Germinal center (tissue), 1 donor: ENCODE measurements at regions not wholly inside any gene's neighbourhood (a gene's known extent, or its start where the extent isn't known, plus 50 kb on each side); places are given as distances from the start of the nearest gene placed in this dataset.

Experiments
- DNase-seq: peaks from one replicate; pipeline ENCODE4 v3.0.0; 2012; ENCODE audit warnings: mixed read lengths, low spot score

DNA sequence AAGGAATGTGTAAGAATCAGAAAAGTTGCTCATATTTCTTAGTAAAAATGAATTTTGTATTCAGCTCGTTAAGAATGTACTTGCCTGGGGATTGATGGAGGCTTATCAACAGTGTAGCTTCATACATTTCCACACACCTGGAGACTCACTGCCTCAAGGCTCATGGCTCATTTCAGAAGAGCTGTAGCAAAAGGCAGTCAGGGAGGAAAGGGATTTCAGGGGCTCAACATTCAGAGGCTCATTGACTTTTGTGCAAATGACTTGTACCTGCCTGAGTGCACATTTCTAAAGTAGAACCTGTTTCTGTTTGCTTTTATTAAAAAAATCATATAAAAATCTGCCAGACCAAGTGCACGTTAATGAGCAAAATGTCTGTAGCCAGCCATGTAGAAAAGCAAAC, 304.4 kb downstream of the KCNS3 start:
- DNase-seq, result no peak

DNA sequence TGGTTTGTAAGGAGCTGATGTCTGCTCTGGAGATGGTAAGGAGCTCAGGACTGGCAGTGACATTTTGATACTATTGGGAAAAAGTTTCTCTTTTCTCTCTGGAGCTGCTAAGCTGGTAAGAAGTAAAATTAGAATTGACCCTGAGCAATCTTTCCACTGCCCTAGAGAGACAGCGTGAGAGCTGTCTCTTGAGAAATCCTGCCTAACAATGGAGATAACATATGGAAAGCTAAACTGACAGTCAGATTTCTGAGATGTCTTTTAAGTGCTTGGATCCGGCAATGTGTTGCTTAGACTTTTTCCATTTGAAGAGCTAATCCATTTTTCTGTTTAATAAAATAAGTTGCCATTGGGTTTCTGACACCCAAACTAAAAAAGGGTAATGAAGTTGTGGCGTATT, 302.4 kb downstream of the KCNS3 start:
- no peak for DNase-seq

DNA sequence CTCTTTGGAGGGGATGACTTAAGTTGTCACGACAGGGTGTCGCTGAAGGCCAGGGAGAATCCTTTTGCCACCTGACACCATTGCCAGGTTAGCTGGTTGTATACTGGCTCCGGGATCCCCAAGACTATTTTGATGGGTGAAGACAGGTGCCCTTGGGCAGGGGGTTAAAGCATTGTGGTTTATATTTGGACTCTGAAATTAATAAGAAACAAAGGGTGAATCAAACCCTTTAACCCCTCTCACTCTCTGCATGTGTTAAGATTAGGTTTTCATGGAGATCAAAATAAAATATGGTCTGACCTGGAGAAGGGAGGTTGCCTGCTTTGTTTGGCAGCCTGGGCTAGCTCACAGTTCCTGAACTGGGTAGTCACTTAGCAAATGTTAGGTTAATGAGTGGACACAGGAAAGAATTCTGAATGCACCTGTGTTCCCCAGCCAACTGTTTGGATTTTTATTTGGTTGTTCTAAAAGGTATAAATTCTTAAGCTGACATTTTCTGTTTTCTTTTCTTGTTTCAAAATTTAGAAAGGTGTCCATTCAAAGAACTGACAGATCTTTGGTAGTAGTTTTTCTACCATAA, 301.7 kb downstream of the KCNS3 start:
- DNase-seq, result no peak

DNA sequence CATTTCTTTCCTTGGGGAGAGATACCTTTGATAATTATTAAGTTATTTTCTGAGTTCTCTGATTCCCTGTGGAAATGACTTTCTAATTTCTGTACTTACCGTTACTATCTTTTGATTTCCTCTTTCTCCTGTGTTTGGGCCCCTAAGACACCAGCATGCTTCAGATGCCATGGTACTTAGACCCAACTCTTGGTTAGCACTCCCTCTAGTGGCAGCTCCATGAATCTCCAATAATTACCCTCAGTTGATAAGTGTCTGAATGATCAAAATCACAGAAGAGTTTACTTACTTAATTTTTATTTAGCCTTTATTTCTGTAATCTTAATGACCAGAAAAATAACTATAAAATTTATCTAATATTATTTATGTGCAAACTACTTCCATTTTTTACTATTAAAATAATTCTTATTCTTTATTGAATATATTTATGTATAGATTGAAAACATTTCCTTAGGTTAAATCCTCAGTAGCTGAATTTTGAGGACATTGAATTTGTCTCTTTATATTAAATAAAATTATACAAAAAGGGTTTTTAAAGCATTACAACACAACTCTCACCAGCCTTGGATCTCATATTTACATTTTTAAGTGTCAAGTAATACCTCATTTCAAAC, 300.4 kb downstream of the KCNS3 start:
- peak; percentile 47 for DNase-seq

DNA sequence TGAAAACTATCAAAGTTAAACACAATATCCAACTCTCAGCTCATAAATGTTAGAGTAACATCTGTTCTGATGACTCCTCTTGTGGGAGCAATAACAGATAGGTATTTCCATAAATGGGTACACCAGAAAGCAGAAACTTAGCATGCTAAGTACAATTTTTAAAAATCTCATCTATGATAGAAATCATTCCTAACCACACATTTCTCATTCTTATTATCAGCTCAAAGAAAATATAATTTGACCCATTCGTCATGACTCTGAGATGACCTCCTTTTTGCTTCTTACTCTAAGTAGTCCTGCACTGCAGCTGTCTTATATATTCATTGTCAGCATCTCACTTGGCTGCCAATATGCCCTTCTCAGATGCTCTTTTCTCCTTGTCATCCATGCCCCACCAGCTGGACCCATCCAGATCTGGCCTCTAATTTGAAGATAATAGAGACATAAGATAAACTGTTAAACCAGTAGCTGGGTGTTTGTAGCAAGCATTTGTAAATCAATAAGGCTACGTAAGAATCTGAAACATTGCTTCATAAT, 298.3 kb downstream of the KCNS3 start:
- DNase-seq, result no peak

DNA sequence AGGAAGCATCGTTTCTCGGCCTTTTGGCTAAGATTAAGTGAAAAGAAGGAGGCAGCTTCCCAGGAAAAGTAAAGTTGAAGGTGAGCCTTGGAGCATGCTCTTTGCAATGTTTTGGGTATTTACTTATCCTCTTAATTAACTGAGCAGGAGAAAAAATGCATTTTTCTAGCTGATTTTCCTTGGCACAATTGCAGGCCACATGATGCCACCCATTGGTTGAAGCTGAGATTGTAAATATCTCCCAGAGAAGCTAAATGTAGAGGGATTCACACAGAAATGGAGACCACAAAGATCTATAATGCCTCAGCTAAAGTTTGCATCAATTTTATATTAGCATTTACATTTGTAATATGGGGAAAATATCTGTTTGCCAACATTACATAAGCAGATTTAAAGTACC, 294.1 kb downstream of the KCNS3 start:
- no peak for DNase-seq

DNA sequence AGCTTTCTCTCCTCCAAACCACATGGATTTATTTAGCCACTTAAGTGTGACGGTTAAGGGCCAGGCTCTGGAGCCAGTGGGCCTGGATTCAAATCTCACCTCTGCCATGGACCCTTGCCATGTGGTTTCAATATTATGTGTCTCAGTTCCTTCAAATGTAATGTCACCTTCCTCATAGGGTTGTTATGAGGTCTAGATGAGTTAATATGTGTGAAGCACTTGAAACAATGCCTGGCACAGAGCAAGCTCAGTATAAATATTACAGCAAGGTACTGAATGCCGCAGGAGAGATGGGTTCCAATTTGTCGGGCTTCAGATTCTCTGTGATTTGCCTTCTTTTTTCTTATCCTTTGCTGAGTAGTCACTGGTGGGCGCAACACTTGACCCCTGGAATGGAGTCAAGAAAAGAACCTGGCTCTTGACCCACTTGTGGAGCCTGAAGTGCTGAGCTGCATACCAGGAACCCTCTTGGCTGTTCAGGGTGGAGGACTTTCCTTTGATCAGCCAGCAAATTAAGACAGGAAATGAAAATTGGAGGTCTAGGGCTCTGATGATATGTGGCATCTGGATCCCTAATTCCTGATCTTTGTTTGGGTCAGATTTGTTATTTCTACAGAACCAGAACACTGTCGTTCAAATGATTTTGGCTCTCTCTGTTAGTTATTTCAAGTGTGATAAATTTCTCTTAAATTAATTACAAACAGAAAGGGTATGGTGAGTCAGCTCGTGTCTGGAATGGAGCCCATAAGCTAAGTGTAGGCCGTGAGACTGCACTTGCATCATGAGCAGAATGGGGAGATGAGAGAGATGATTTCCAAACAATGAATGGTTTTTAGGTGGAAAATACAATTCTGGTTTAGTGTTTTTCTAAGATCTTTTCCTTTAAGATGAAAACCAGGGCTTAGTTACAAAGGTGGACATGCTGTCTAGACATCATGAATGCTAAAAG, 293.0 kb downstream of the KCNS3 start:
- no peak for DNase-seq

DNA sequence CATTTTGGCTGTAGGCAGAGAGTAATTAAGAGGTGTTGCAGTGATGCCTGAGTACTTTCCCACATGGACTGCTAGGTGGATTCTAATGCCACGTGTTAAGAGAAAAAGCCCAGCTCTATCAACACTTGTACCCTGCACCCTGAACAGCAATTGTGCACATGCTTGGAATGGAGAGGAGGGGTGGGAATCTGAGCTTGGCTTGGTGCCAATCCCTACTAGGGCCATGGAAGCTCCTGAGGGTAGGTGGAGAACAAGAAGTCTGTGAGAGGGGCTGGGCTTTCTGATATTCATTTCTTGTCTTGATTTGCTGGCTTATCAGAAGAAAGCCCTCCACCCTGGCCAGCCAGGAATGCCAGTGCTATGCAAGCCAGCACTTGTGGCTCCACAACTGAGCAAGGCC, 292.2 kb downstream of the KCNS3 start:
- DNase-seq, result no peak

DNA sequence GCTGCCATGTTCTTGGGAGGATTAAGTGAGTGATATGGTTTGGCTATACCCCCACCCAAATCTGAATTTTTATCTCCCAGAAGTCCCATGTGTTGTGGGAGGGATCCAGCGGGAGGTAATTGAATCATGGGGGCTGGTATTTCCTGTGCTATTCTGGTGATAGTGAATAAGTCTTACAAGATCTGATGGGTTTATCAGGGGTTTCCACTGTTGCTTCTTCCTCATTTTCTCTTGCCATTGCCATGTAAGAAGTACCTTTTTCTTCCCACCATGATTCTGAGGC, 291.4 kb downstream of the KCNS3 start:
- no peak for DNase-seq

DNA sequence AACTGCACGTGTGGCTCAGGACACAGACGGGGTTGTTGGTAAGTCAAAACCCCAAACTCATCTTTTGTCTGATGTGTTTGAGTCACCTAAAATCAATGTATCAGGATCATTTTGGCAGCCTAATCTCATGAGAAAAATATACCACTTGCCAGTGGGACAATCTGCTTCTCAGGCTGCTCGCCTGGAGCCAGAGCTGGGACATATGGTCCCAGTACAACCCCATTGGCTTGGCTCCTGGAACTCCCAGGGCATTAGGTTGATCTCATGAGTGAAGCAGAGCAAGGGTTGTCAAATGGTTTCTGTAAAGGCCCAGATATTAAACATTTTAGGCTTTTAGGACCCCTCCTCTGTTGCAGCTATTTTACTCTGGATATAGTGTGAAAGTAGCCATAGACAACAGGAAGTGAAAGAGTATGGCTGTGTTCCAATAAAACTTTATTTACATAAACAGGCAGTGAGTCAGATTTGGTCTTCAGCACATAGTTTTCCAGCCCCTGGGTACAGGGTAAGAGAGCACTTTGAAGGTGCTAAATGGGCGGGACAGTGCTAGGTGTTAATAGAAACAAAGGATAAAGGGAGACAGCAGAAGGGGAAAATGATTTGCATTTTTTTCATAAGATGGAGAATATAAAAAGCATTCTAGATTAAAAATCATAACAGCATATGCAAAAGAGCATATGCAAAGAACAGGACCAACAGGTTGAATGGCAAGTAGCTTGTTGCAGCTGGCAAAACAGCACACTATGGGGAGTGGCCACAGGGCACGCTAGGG, 290.8 kb downstream of the KCNS3 start:
- DNase-seq, result no peak

DNA sequence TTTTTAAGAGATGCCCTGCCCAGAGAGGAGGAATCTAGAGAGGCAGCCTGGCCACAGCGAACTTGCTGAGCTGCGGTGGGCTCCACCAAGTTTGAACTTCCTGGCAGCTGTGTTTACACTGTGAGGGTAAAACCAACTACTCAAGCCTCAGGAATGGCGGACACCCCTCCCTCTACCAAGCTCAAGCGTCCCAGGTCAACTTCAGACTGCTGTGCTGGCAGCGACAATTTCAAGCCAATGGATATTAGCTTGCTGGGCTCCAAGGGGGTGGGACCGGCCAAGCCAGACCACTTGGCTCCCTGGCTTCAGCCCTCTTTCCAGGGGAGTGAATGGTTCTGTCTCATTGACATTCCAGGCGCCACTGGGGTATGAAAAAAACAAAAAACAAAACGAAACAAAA, 289.4 kb downstream of the KCNS3 start:
- no peak for DNase-seq

DNA sequence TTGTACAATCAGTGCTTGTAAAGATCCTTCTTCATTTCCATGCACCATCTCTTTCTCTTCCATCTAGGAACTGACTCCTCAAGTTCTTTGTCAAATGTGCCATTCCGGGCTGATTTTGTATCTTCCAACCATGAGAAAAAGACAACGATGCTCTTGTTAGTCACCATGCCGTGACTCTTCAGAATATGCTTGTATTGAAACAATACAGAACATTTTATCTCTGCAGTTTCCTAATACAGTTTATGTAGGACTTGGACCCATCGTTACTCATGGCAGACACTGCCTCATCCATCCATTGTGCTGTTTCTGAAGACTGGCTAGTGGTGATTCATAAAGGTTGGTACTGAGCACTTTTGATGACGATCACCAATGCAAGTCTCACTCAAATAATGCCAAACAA, 283.2 kb downstream of the KCNS3 start:
- DNase-seq, result no peak

DNA sequence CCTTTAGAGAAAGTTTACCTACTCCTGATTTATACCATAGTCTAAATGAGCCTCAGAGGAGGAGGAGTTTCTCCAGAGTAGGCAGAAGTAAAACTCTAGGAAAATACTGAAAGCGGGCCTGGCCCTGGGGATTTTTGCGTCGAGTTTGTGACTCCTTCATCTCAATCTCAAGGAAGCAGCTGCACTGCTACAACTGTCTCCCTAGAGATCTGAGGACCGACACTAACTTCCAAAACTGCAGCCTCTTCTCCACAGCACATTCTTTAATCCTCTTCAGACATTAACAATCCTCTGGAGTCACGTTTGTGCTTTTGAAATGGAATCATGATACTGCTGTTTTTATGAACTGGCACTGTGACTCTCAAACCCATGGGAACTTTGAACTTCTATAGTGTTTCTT, 281.4 kb downstream of the KCNS3 start:
- DNase-seq, result no peak

DNA sequence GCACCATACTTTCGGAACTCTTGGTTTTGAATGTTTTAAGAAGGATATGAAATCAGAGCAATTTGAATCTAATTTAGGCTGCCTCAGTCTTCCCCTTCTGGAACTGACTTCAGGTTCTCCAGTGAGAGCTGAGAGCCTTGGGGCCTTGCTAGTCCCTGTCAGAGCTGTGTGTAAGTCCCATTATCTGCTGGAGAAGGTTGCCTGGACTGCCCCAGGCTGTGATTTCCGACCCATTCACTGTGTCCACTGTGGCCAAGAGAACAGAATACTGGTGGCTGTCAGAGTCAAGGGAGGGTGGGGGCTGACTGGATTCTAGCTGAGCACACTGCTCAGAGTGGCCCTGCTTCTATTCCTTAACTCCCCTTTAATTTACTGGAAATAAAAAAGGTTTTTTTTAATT, 278.0 kb downstream of the KCNS3 start:
- DNase-seq, result no peak

DNA sequence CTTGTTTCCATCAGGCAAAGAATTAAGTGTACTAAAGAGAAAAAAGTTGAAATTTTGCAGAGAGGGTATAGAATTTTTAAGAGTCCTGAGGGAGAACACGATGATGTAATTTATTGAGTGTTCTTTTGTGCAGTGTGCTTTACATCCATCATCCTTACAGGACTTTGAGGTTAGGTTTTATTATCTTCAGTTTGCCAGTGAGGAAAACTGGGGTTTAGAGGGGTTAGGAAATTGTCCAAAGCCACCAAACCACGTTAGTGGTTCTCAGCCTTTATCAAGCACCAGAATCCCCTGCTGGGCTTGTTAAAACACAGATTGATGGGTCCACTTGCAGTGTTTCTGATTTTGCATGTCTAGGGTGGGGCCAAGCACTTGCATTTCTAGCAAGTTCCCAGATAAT, 277.5 kb downstream of the KCNS3 start:
- DNase-seq, result no peak

DNA sequence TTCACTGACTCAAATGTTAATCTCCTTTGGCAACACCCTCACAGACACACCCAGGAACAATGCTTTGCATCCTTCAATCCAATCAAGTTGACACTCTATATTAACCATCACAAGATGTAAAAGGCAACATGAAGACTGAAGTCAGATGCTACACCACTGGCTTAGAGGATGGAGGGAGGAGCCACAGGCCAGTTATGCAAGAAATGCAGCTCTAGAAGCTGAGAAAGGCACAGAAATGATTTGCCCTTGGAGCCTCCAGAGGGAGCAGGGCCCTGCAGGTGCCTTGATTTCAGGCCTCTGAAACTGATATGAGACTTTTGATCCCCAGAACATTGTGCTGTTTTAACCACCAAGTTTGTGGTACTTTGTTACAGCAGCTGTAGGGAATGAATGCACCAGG, 276.3 kb downstream of the KCNS3 start:
- DNase-seq, result no peak

DNA sequence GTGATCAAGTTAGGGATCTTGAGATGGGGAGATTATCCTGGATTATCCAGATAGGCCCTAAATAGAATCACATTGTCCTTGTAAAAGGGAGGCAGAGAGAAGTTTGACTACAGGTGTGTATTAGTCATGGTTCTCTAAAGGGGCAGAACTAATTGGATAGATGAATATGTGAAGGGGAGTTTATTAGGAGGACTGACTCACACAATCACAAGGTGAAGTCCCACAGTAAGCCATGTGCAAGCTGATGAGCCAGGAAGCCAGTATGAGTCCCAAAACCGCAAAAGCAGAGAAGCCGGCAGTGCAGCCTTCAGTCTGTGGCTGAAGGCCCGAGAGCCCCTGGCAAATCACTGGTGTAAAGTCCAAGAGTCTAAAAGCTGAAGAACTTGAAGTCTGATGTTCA, 275.8 kb downstream of the KCNS3 start:
- no peak for DNase-seq

DNA sequence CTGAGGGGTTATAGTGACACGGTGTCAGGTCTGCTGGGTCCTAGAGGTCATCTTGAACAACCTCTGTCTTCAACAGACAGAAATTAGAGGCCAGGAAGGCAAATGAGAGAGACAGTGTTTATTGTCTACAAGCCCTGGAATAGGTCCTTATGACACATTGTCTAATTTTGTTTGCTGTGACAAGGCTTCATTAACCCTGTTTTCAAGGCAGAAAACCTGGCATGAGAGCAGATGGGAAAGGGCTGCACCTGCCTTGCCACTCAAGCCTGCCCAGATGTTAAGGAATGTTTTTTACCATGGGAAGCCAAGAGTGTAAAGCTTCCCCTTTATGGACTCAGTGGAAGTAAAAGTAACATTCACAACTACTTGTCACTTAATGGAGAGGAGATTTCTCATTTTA, 275.3 kb downstream of the KCNS3 start:
- DNase-seq, result no peak

DNA sequence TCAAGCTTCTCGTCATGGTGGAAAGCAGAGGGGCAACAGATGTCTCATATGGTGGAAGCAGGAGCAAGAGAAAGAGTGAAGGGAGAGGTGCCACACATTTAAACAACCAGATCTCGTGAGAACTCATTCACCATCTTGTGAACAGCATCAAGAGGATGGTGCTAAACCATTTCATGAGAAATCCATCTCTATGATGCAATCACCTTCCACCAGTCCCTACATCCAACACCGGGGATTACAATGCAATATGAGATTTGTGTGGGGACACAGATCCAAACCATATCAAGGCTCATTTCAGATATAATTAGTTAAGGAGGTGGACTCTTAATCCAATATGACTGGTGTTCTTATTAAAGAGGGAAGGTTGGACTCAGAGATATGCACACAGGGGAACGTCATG, 272.8 kb downstream of the KCNS3 start:
- DNase-seq, result no peak

DNA sequence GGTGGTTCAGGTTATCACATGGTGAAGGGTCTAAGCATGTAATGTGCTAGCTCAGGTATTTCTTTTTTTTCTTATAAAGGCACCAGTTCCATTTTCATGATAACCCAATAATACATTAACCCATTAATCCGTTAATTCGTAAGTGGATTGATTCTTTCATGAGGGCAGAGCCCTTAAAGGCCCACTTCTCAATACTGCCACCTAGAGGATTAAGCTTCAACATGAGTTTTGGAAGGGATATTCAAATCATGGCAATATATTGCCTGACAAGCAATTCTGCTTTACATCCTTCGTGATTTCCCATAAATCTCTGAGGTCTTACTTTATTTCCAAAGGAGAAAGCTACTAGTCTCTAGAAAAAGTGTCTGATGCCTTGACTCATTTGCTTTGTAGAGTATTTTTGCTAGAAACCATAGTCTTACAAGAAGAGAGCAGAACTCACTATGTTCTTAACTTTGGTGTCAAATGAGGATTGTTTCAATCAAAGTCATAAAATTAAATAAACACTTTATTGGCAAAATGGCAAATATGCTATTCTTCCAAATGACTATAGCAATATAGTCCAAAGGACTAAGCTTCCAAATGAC, 271.3 kb downstream of the KCNS3 start:
- peak; percentile 22 for DNase-seq

DNA sequence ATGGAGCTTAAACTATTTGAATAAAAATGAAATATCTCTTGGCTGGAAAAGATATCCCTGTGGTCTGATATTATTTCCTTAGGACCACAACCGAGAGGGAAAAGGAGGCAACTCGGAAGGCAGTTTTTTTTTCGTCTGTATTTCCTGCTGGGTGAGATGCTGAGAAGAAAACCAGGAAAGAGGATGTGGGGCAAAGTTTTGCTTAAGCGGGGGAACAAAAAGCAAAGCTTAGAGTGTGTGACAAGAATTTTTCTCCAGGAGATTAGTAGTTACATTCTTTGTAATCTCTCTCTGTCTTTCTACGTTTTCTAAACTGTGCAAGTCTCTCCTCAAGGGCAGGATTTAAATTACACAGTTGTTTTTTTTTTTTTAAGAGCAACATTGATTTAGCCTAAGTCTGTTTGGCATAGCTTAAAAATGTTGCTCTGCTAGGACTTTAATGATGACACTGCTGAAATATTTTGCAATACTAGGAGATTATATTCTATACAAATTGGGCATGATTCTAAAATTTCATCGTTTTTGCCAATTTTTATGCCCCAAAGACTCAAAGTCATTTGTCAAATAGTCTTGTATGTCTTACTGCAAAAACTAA, 258.5 kb downstream of the KCNS3 start:
- DNase-seq, result no peak

DNA sequence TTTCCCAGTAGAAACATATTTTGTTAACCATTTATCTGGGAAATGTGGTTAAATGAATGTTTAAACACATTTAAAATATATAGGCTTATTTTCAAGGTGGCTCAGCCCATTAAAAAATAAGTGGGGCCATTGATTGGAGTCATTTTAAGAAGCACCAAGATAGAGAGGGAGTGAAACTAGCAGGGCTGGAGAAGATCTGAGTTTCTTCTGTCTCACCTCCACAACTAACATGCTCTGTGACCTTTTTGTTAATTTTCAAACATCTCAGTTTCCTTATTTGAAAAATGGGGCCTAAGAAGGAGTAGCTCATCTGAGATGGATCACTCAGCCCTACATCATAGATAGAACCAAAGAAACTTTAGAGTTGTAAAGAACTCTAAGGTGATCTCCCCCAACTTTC, 254.8 kb downstream of the KCNS3 start:
- DNase-seq, result no peak
